Hematopoietic multipotent progenitor cell treated with erythropoietin and hydrocortisone succinate and interleukin-3 and kit ligand, for 4 days (in vitro differentiated cells): ENCODE measurements at regions not wholly inside any gene's neighbourhood (a gene's known extent, or its start where the extent isn't known, plus 50 kb on each side); places are given as distances from the start of the nearest gene placed in this dataset.

Source experiments
- DNase-seq: peaks from one replicate; pipeline ENCODE4 v3.0.0-alpha.2; 2015

- no peak for DNase-seq
Observed at GRCh38 chr17:56648321-56648720, 54.8 kb downstream of the NOG start.

GRCh38 chr17:56648806-56649205 lies 55.3 kb downstream of the NOG start:
- no peak for DNase-seq

- DNase-seq = no peak
Observed at GRCh38 chr17:56652628-56653027, 59.1 kb downstream of the NOG start.

GRCh38 chr17:56653877-56654276 lies 60.4 kb downstream of the NOG start:
- peak; percentile 79 for DNase-seq

- peak; percentile 35 for DNase-seq
Observed at GRCh38 chr17:56656701-56657327, 63.3 kb downstream of the NOG start.

- no peak for DNase-seq
Observed at GRCh38 chr17:56658648-56659047, 65.1 kb downstream of the NOG start.

GRCh38 chr17:56659622-56660021 lies 66.1 kb downstream of the NOG start:
- DNase-seq = no peak

- DNase-seq = no peak
Observed at GRCh38 chr17:56661906-56662305, 68.4 kb downstream of the NOG start.

GRCh38 chr17:56665864-56666263 lies 72.4 kb downstream of the NOG start:
- no peak for DNase-seq

- no peak for DNase-seq
Observed at GRCh38 chr17:56667925-56668458, 74.5 kb downstream of the NOG start.

- DNase-seq = no peak
Observed at GRCh38 chr17:56672195-56672594, 78.7 kb downstream of the NOG start.

- DNase-seq = no peak
Observed at GRCh38 chr17:56674401-56674925, 81.0 kb downstream of the NOG start.

- peak; percentile 78 for DNase-seq
Observed at GRCh38 chr17:56675876-56676660, 82.6 kb downstream of the NOG start.

GRCh38 chr17:56676810-56677209 lies 83.3 kb downstream of the NOG start:
- peak; percentile 43 for DNase-seq

- no peak for DNase-seq
Observed at GRCh38 chr17:56678249-56679114, 85.0 kb downstream of the NOG start.

GRCh38 chr17:56679115-56679776 lies 85.7 kb downstream of the NOG start:
- peak; percentile 63 for DNase-seq

- DNase-seq = peak; percentile 31
Observed at GRCh38 chr17:56679777-56680422, 86.4 kb downstream of the NOG start.

- DNase-seq = no peak
Observed at GRCh38 chr17:56680676-56681075, 87.2 kb downstream of the NOG start.

GRCh38 chr17:56681561-56682266 lies 88.2 kb downstream of the NOG start:
- peak; percentile 67 for DNase-seq

GRCh38 chr17:56688151-56688550 lies 94.7 kb downstream of the NOG start:
- no peak for DNase-seq
